IMR-90 (cell line): ENCODE measurements at regions not wholly inside any gene's neighbourhood (a gene's known extent, or its start where the extent isn't known, plus 50 kb on each side); places are given as distances from the start of the nearest gene placed in this dataset.

Source experiments
- ATAC-seq: fragments of 200-7000 bp; cut with Tn5 transposase; 2 replicates; pipeline ENCODE4 v1.9.1; 2020; ENCODE audit warnings: low read depth, mild to moderate bottlenecking, moderate library complexity
- BruUV-seq: library from RNA; stranded (reverse); fragments of 400-500 nt; replicated peaks from 2 replicates; lab custom pipeline; 2021; lab: Mats Ljungman, UMichigan
- CTCF ChIA-PET: fragments of 300-600 bp; formaldehyde crosslinking; extraction: SDS; loops from one replicate; lab custom pipeline; 2021; ENCODE audit warnings: antibody characterized with exemption; lab: Yijun Ruan, JAX
- POLR2A ChIA-PET: fragments of 300-600 bp; sonication (Branson Sonifier 250); formaldehyde crosslinking; loops from one replicate; lab custom pipeline; 2022; ENCODE audit warnings: antibody characterized with exemption; ENCODE audit not compliant: unreplicated experiment; lab: Charles Lee
- DNase-seq: peaks from one replicate; pipeline ENCODE4 v3.0.0; 2013
- H2AFZ ChIP-seq: replicated peaks from 2 replicates; pipeline ENCODE3; 2013; ENCODE audit warnings: low read length, mild to moderate bottlenecking; ENCODE audit not compliant: poor library complexity
- H2AK5ac ChIP-seq: 2 replicates; pipeline ENCODE4 v1.6.1; 2013; ENCODE audit warnings: low read depth, low read length, inconsistent platforms
- H2AK9ac ChIP-seq: replicated peaks from 2 replicates; pipeline ENCODE3; 2013; ENCODE audit warnings: mild to moderate bottlenecking, low read depth, low read length, moderate library complexity; ENCODE audit not compliant: poor library complexity
- H2BK120ac ChIP-seq: 2 replicates; pipeline ENCODE4 v1.6.1; 2013; ENCODE audit warnings: low read depth, low read length, inconsistent platforms
- H2BK15ac ChIP-seq: 3 replicates; pipeline ENCODE4 v1.6.1; 2013; ENCODE audit warnings: low read depth, low read length, inconsistent platforms
- H2BK20ac ChIP-seq: 2 replicates; pipeline ENCODE4 v1.6.1; 2013; ENCODE audit warnings: low read depth, mild to moderate bottlenecking, inconsistent platforms, low read length, moderate library complexity
- H2BK5ac ChIP-seq: 2 replicates; pipeline ENCODE4 v1.6.1; 2013; ENCODE audit warnings: mild to moderate bottlenecking, low read depth, low read length, inconsistent platforms; ENCODE audit not compliant: poor library complexity, severe bottlenecking
- H3K14ac ChIP-seq: replicated peaks from 2 replicates; pipeline ENCODE4 v1.6.1; 2013; ENCODE audit warnings: low read depth, low read length, inconsistent platforms
- H3K18ac ChIP-seq: 2 replicates; pipeline ENCODE4 v1.6.1; 2013; ENCODE audit warnings: low read depth, low read length, control low read depth
- H3K23ac ChIP-seq: 2 replicates; pipeline ENCODE4 v1.6.1; 2013; ENCODE audit warnings: low read depth, low read length, inconsistent platforms
- H3K27ac ChIP-seq: 2 replicates; pipeline ENCODE4 v1.5.1; 2013; ENCODE audit warnings: mild to moderate bottlenecking, control low read depth, low read length; ENCODE audit not compliant: insufficient read depth
- H3K27me3 ChIP-seq: 2 replicates; pipeline ENCODE4 v1.6.1; 2013; ENCODE audit warnings: low read length; ENCODE audit not compliant: control insufficient read depth, insufficient read depth
- H3K36me3 ChIP-seq: 2 replicates; pipeline ENCODE4 v1.6.1; 2013; ENCODE audit warnings: low read length, mixed read lengths; ENCODE audit not compliant: control insufficient read depth, insufficient read depth
- H3K4ac ChIP-seq: 2 replicates; pipeline ENCODE4 v1.6.1; 2013; ENCODE audit warnings: low read depth, low read length, inconsistent platforms
- H3K4me1 ChIP-seq: 2 replicates; pipeline ENCODE4 v1.6.1; 2013; ENCODE audit warnings: low read length, mixed read lengths; ENCODE audit not compliant: control insufficient read depth, insufficient read depth
- H3K4me2 ChIP-seq: 2 replicates; pipeline ENCODE4 v1.6.1; 2013; ENCODE audit warnings: low read depth, mild to moderate bottlenecking, control low read depth, low read length, moderate library complexity
- H3K4me3 ChIP-seq: 2 replicates; pipeline ENCODE4 v1.5.1; 2013; ENCODE audit warnings: low read depth, mild to moderate bottlenecking, control low read depth, low read length, moderate library complexity; ENCODE audit not compliant: insufficient read depth
- H3K56ac ChIP-seq: 2 replicates; pipeline ENCODE4 v1.6.1; 2013; ENCODE audit warnings: low read length, inconsistent platforms; ENCODE audit not compliant: insufficient read depth; ENCODE audit errors: extremely low read depth
- H3K79me1 ChIP-seq, 2 experiments: 2 replicates each; pipeline ENCODE4 v1.6.1; 2013; ENCODE audit warnings: low read length in 2 of 2, inconsistent platforms in 1 of 2, low read depth in 1 of 2
- H3K9ac ChIP-seq: 2 replicates; pipeline ENCODE4 v1.6.1; 2013; ENCODE audit warnings: low read depth, low read length, control low read depth
- H3K9me1 ChIP-seq: 2 replicates; pipeline ENCODE4 v1.6.1; 2013; ENCODE audit warnings: low read length, inconsistent platforms; ENCODE audit not compliant: insufficient read depth
- H3K9me3 ChIP-seq: 2 replicates; pipeline ENCODE4 v1.6.1; 2013; ENCODE audit warnings: low read length; ENCODE audit not compliant: control insufficient read depth, insufficient read depth
- H4K20me1 ChIP-seq: 2 replicates; pipeline ENCODE4 v1.6.1; 2013; ENCODE audit warnings: low read length, inconsistent platforms; ENCODE audit not compliant: insufficient read depth
- H4K5ac ChIP-seq: 2 replicates; pipeline ENCODE4 v1.6.1; 2013; ENCODE audit warnings: mild to moderate bottlenecking, low read depth, low read length, control low read depth
- H4K8ac ChIP-seq, 2 experiments: 2 replicates each; pipeline ENCODE4 v1.6.1; 2013; ENCODE audit warnings: low read depth in 2 of 2, low read length in 2 of 2, control low read depth in 1 of 2, inconsistent platforms in 1 of 2
- H4K91ac ChIP-seq: 2 replicates; pipeline ENCODE4 v1.6.1; 2013; ENCODE audit warnings: low read depth, low read length, inconsistent platforms; ENCODE audit not compliant: insufficient read depth
- BHLHE40 ChIP-seq: fragments of 150-350 bp; IDR thresholded peaks from 2 replicates; pipeline ENCODE4 v1.6.1; 2016; ENCODE audit warnings: mild to moderate bottlenecking, low read depth, low read length
- CHD1 ChIP-seq: IDR thresholded peaks from 2 replicates; pipeline ENCODE4 v1.6.1; 2012; ENCODE audit warnings: low read depth, low read length, improper control_type of control experiment
- MXI1 ChIP-seq: IDR thresholded peaks from 2 replicates; pipeline ENCODE4 v1.6.1; 2012; ENCODE audit warnings: low read depth, mild to moderate bottlenecking, low read length, moderate library complexity, borderline replicate concordance
- SMC3 ChIP-seq: fragments of 150-350 bp; IDR thresholded peaks from 2 replicates; pipeline ENCODE4 v1.6.1; 2016; ENCODE audit warnings: low read depth, mild to moderate bottlenecking, antibody characterized with exemption, low read length, moderate library complexity
- WGBS, 2 experiments: methylation state at CpG; one replicate each; pipeline versions ENCODE4 v1.1.5 to v1.1.7; 2013; ENCODE audit warnings: missing lambda C conversion rate in 2 of 2; ENCODE audit not compliant: insufficient read length in 1 of 2; ENCODE audit errors: extremely low coverage in 2 of 2; 5-methylcytosine and 5-hydroxymethylcytosine counted together
- dilution Hi-C: fragments of 300-500 bp; cut with HindIII; formaldehyde crosslinking; loops from one replicate; pipeline ENCODE4 v1.14.3; 2018; ENCODE audit warnings: low sequenced_read_pairs; ENCODE audit not compliant: unreplicated experiment
- in situ Hi-C: fragments of 300-500 bp; cut with MboI; formaldehyde crosslinking; loops from 3 replicates; pipeline ENCODE4 v1.14.3; 2019; ENCODE audit warnings: low sequenced_read_pairs, inconsistent platforms, mixed read lengths
- intact Hi-C: fragments of 100-400 bp; cut with micrococcal nuclease; formaldehyde crosslinking; loops from 2 replicates; pipeline ENCODE4 v1.10.0; 2022
- TF ChIP-seq, protein P1 (sequence below): fragments of 150-350 bp; IDR thresholded peaks from 2 replicates; pipeline ENCODE4 v1.6.1; 2016; ENCODE audit warnings: low read depth, mild to moderate bottlenecking, low read length, moderate library complexity, borderline replicate concordance
- TF ChIP-seq, protein P2 (sequence below): fragments of 150-350 bp; IDR thresholded peaks from 2 replicates; pipeline ENCODE4 v1.6.1; 2017; ENCODE audit warnings: mild to moderate bottlenecking, antibody characterized with exemption, low read length, low read depth

DNA sequence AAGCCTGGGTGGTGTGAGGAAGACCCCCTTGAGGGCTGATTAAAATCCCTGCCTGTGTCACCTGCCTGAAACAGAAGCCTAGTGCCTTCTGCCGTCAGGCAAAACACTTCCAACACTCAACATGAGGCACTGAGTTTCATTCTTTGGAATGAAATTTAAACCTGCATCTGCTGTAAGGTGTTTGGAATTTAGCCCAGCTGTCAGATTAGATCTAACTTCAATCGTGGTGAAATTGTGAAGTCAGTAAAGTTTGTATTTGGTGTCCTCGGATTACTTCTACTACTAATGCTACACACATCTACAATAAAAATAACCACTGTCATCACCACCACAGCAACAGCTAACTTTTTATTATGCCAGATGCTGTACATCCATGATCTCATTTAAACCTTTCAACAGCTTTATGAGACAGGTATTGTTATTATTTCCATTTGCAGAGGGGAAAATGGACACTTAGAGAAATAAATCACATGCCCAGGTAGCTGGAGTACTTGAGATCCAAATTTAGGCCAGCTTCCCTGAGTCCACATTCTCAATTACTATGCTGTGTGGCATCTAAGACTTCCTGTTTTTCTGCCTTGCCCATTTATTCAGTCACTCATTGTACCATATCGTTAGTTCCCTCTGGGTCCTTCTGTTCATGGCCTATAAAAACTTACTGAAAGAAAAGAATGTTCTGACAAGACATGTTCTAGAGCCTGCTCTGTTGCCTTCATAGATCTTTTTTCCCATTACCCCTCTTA, 98.2 kb upstream of the GCFC2 start:
- Histone ChIP-seq H2AK5ac (no peak overlapping the region), H3K27ac (no peak overlapping the region), H3K4me1 (no peaks in the 10 kb centered on the region), H2AK9ac (no peak overlapping the region), H3K9ac (no peak overlapping the region), H3K4ac (no peak overlapping the region), H3K36me3 (no peaks in the 10 kb centered on the region), H2BK15ac (no peak overlapping the region), H3K14ac (no peak overlapping the region), H3K56ac (no peak overlapping the region), H3K27me3 (no peaks in the 10 kb centered on the region), H3K18ac (no peak overlapping the region), H4K5ac (no peak overlapping the region), H3K9me3 (no peaks in the 10 kb centered on the region), H3K23ac (no peak overlapping the region), H2BK20ac (no peak overlapping the region), H4K20me1 (no peaks in the 10 kb centered on the region), H4K91ac (no peak overlapping the region), H2AFZ (no peak overlapping the region), H2BK120ac (no peak overlapping the region), H4K8ac (no peak overlapping the region), H3K4me2 (no peak overlapping the region), H3K9me1 (no peaks in the 10 kb centered on the region), H3K4me3 (no peak overlapping the region), H3K79me1 (no peaks in the 10 kb centered on the region), H2BK5ac (no peak overlapping the region)
- no TSS peak for BruUV-seq
- intact Hi-C loops (no loop called here), in situ Hi-C loops (no loop called here), dilution Hi-C loops (no loop called here)
- DNase-seq (no peak), ATAC-seq (no peak)
- no CpG with 5 or more reads among the region's 4 CpGs for WGBS, 2 experiments
- ChIA-PET POLR2A (no interaction called here), CTCF (no interaction called here)
- no peak for TF ChIP-seq SMC3
- TF ChIP-seq CHD1 = no peak
- TF ChIP-seq MXI1 = no peak
- TF ChIP-seq, protein P1, sequence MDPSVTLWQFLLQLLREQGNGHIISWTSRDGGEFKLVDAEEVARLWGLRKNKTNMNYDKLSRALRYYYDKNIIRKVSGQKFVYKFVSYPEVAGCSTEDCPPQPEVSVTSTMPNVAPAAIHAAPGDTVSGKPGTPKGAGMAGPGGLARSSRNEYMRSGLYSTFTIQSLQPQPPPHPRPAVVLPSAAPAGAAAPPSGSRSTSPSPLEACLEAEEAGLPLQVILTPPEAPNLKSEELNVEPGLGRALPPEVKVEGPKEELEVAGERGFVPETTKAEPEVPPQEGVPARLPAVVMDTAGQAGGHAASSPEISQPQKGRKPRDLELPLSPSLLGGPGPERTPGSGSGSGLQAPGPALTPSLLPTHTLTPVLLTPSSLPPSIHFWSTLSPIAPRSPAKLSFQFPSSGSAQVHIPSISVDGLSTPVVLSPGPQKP = no peak
- TF ChIP-seq BHLHE40 = no peak
- TF ChIP-seq, protein P2, sequence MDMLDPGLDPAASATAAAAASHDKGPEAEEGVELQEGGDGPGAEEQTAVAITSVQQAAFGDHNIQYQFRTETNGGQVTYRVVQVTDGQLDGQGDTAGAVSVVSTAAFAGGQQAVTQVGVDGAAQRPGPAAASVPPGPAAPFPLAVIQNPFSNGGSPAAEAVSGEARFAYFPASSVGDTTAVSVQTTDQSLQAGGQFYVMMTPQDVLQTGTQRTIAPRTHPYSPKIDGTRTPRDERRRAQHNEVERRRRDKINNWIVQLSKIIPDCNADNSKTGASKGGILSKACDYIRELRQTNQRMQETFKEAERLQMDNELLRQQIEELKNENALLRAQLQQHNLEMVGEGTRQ = no peak
